Mesendoderm (in vitro differentiated cells): ENCODE measurements at regions not wholly inside any gene's neighbourhood (a gene's known extent, or its start where the extent isn't known, plus 50 kb on each side); places are given as distances from the start of the nearest gene placed in this dataset.

Experiments used
- DNase-seq: peaks from one replicate; pipeline ENCODE4 v3.0.0; 2013
- H2AK5ac ChIP-seq: 2 replicates; pipeline ENCODE4 v1.6.1; 2013; ENCODE audit warnings: low read length, inconsistent platforms
- H2BK120ac ChIP-seq: 2 replicates; pipeline ENCODE4 v1.6.1; 2013; ENCODE audit warnings: low read depth, mild to moderate bottlenecking, low read length, moderate library complexity, mixed read lengths
- H2BK15ac ChIP-seq: replicated peaks from 2 replicates; pipeline ENCODE4 v1.6.1; 2013; ENCODE audit warnings: low read depth, mild to moderate bottlenecking, moderate library complexity
- H2BK5ac ChIP-seq: 2 replicates; pipeline ENCODE4 v1.6.1; 2013; ENCODE audit warnings: low read length, inconsistent platforms
- H3K18ac ChIP-seq: 2 replicates; pipeline ENCODE4 v1.6.1; 2013; ENCODE audit warnings: mild to moderate bottlenecking, low read length, mixed read lengths
- H3K23ac ChIP-seq: one replicate; pipeline ENCODE4 v1.6.1; 2013; ENCODE audit warnings: low read length
- H3K27ac ChIP-seq: 2 replicates; pipeline ENCODE4 v1.5.1; 2013; ENCODE audit warnings: low read depth, mild to moderate bottlenecking, inconsistent platforms, low read length, moderate library complexity
- H3K27me3 ChIP-seq: 2 replicates; pipeline ENCODE4 v1.6.1; 2013; ENCODE audit warnings: low read length, control low read depth, mild to moderate bottlenecking, inconsistent platforms; ENCODE audit not compliant: insufficient read depth, poor library complexity
- H3K36me3 ChIP-seq: 2 replicates; pipeline ENCODE4 v1.6.1; 2013; ENCODE audit warnings: low read length, inconsistent platforms; ENCODE audit not compliant: control insufficient read depth, insufficient read depth
- H3K4ac ChIP-seq: one replicate; pipeline ENCODE4 v1.6.1; 2013; ENCODE audit warnings: low read depth, mild to moderate bottlenecking, low read length, moderate library complexity
- H3K4me1 ChIP-seq: 2 replicates; pipeline ENCODE4 v1.6.1; 2013; ENCODE audit warnings: low read depth, low read length, inconsistent platforms; ENCODE audit not compliant: control insufficient read depth
- H3K4me2 ChIP-seq: 2 replicates; pipeline ENCODE4 v1.6.1; 2013; ENCODE audit warnings: low read length
- H3K4me3 ChIP-seq: 2 replicates; pipeline ENCODE4 v1.5.1; 2013; ENCODE audit warnings: mild to moderate bottlenecking, low read length
- H3K56ac ChIP-seq: one replicate; pipeline ENCODE4 v1.6.1; 2013; ENCODE audit warnings: low read length
- H3K79me1 ChIP-seq: 2 replicates; pipeline ENCODE4 v1.6.1; 2013; ENCODE audit warnings: low read length, inconsistent platforms
- H3K79me2 ChIP-seq: 2 replicates; pipeline ENCODE4 v1.6.1; 2013; ENCODE audit warnings: mild to moderate bottlenecking, low read length; ENCODE audit not compliant: control insufficient read depth, insufficient read depth
- H3K9ac ChIP-seq: 2 replicates; pipeline ENCODE4 v1.6.1; 2013; ENCODE audit warnings: low read length, inconsistent platforms
- H4K5ac ChIP-seq: one replicate; pipeline ENCODE4 v1.6.1; 2013; ENCODE audit warnings: low read length
- H4K8ac ChIP-seq: one replicate; pipeline ENCODE4 v1.6.1; 2013; ENCODE audit warnings: low read depth, mild to moderate bottlenecking, control low read depth, low read length, moderate library complexity
- WGBS: extraction: QIAGEN DNeasy Blood & Tissue Kit; methylation state at CpG from one replicate; pipeline ENCODE4 v1.1.7; 2013; ENCODE audit warnings: low lambda C conversion rate, missing lambda C conversion rate; ENCODE audit not compliant: insufficient coverage; ENCODE audit errors: extremely low coverage; 5-methylcytosine and 5-hydroxymethylcytosine counted together

GRCh38 chr2:216780843-216781242 lies 79.0 kb downstream of the TNP1 start:
- DNase-seq: no peak
- Histone ChIP-seq H3K79me2 (no peaks in the 10 kb centered on the region), H3K9ac (no peak overlapping the region), H3K4me1 (no peaks in the 10 kb centered on the region), H3K27ac (no peak overlapping the region), H2BK5ac (no peak overlapping the region), H2BK15ac (no peak overlapping the region), H3K36me3 (no peaks in the 10 kb centered on the region), H3K27me3 (no peaks in the 10 kb centered on the region), H3K4me3 (no peak overlapping the region), H3K4me2 (no peak overlapping the region), H2BK120ac (no peak overlapping the region), H3K18ac (no peak overlapping the region), H4K5ac (no peak overlapping the region), H3K23ac (no peak overlapping the region), H3K56ac (no peak overlapping the region), H3K79me1 (no peaks in the 10 kb centered on the region), H4K8ac (no peak overlapping the region), H2AK5ac (no peak overlapping the region), H3K4ac (no peak overlapping the region)
- WGBS: no CpG with 5 or more reads among the region's 4 CpGs

GRCh38 chr2:216777637-216778273 lies 82.1 kb downstream of the TNP1 start:
- Histone ChIP-seq H4K5ac (no peak overlapping the region), H3K4ac (no peak overlapping the region), H3K9ac (no peak overlapping the region), H3K36me3 (no peaks in the 10 kb centered on the region), H2AK5ac (no peak overlapping the region), H3K18ac (no peak overlapping the region), H2BK120ac (no peak overlapping the region), H3K4me1 (no peaks in the 10 kb centered on the region), H3K4me3 (no peak overlapping the region), H3K23ac (no peak overlapping the region), H2BK5ac (no peak overlapping the region), H3K79me1 (no peaks in the 10 kb centered on the region), H4K8ac (no peak overlapping the region), H3K4me2 (no peak overlapping the region), H3K79me2 (no peaks in the 10 kb centered on the region), H2BK15ac (no peak overlapping the region), H3K56ac (no peak overlapping the region), H3K27ac (no peak overlapping the region), H3K27me3 (no peaks in the 10 kb centered on the region)
- no CpG with 5 or more reads among the region's 9 CpGs for WGBS
- peak; percentile 96 for DNase-seq

DNA sequence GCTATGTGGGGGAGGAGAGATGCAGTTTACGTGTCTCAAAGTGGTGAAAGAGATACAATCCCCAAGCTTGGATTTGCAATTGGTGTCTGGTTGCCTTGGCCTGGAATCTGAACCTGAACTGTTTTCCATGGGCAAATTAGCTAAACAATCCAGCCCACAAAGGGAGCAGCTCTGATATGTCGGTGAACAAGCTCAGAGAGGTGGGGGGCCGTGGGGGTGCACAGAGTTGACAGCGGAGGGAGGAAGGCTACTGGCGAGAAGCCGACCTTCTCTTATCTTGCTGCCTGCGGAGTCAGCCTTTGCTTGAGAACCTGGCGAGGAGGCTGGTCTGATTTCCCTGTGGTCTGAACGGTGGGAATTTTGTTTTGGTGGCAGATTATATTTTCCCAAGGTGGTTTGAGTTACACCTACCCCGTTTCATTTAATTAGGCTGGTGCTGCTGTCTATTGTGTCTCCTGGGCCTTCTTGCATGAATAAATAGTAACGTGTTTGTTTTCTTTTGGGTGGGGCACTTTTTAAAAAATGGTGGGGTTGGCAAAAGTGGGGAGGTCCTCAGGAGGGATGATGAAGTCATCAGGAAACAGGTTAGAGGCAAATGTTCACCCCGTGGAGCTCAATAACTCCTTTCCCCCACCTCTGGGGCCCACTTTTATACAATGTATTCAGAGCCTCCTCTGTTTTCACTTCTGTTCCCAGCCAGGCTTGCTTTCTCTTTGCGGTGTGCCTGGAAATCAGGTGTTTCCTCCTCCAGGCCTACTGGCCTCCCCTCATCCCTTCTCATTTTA lies 80.9 kb upstream of the IGFBP5 start:
- Histone ChIP-seq H3K27me3 (no peaks in the 10 kb centered on the region), H3K4ac (no peak overlapping the region), H3K79me1 (no peaks in the 10 kb centered on the region), H2BK15ac (no peak overlapping the region), H4K5ac (no peak overlapping the region), H2BK120ac (no peak overlapping the region), H3K23ac (no peak overlapping the region), H3K79me2 (no peaks in the 10 kb centered on the region), H3K9ac (no peak overlapping the region), H2BK5ac (no peak overlapping the region), H4K8ac (no peak overlapping the region), H3K4me2 (no peak overlapping the region), H3K18ac (no peak overlapping the region), H3K4me3 (no peak overlapping the region), H2AK5ac (no peak overlapping the region), H3K56ac (no peak overlapping the region), H3K36me3 (no peaks in the 10 kb centered on the region), H3K4me1 (no peaks in the 10 kb centered on the region), H3K27ac (no peak overlapping the region)
- no peak for DNase-seq
- no CpG with 5 or more reads among the region's 13 CpGs for WGBS

- Histone ChIP-seq H4K8ac (no peak overlapping the region), H3K18ac (no peak overlapping the region), H3K23ac (no peak overlapping the region), H2BK15ac (no peak overlapping the region), H3K79me1 (no peaks in the 10 kb centered on the region), H4K5ac (no peak overlapping the region), H3K56ac (no peak overlapping the region), H3K27me3 (no peaks in the 10 kb centered on the region), H3K27ac (no peak overlapping the region), H3K36me3 (no peaks in the 10 kb centered on the region), H3K9ac (no peak overlapping the region), H2AK5ac (no peak overlapping the region), H3K4me2 (no peak overlapping the region), H2BK5ac (no peak overlapping the region), H2BK120ac (no peak overlapping the region), H3K4me3 (no peak overlapping the region), H3K4me1 (no peaks in the 10 kb centered on the region), H3K79me2 (no peaks in the 10 kb centered on the region), H3K4ac (peak overlapping the region; percentile 43)
- peak; percentile 56 for DNase-seq
- no CpG with 5 or more reads among the region's 5 CpGs for WGBS
Measured at GRCh38 chr2:216775043-216775453, 79.7 kb upstream of the IGFBP5 start.

DNA sequence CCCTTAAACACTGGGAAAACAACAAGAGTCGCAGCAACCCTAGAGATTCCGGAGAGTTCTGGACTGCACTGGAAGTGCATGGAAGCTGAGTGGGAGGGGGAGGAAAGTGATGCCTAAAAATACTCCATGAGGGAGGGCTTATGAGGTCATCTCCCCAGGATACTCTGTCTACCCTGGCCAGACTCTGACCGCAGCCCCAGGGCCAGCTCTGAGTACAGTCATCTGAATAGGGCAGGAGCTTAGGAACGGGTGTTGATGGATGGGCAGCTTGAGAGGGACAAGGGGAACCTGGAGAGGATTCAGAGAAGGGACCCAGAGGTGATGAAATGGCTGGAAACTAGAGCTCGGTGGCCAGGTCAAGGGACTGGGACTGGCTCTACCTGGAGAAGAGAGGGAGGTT lies 79.3 kb upstream of the IGFBP5 start:
- WGBS: no CpG with 5 or more reads among the region's 5 CpGs
- H3K36me3 ChIP-seq: no peaks in the 10 kb centered on the region
- H4K8ac ChIP-seq: no peak overlapping the region
- no peaks in the 10 kb centered on the region for H3K27me3 ChIP-seq
- no peak overlapping the region for H3K23ac ChIP-seq
- no peak overlapping the region for H3K4me3 ChIP-seq
- H3K56ac ChIP-seq: no peak overlapping the region
- no peak overlapping the region for H3K4me2 ChIP-seq
- no peak overlapping the region for H3K4ac ChIP-seq
- no peak overlapping the region for H4K5ac ChIP-seq
- no peak overlapping the region for H2BK5ac ChIP-seq
- no peak overlapping the region for H3K18ac ChIP-seq
- no peaks in the 10 kb centered on the region for H3K79me2 ChIP-seq
- H2BK120ac ChIP-seq: no peak overlapping the region
- no peaks in the 10 kb centered on the region for H3K79me1 ChIP-seq
- DNase-seq: no peak
- no peak overlapping the region for H3K27ac ChIP-seq
- no peak overlapping the region for H2AK5ac ChIP-seq
- no peak overlapping the region for H3K9ac ChIP-seq
- H2BK15ac ChIP-seq: no peak overlapping the region
- H3K4me1 ChIP-seq: no peaks in the 10 kb centered on the region
